Epithelial cell of esophagus (primary cell): ENCODE measurements at regions not wholly inside any gene's neighbourhood (a gene's known extent, or its start where the extent isn't known, plus 50 kb on each side); places are given as distances from the start of the nearest gene placed in this dataset.

Source experiments
- DNase-seq: peaks from one replicate; pipeline ENCODE4 v3.0.0; 2010; ENCODE audit warnings: low read depth
- H3K4me3 ChIP-seq: 2 replicates; pipeline ENCODE4 v1.5.1; 2011; ENCODE audit warnings: mild to moderate bottlenecking, low read length, control low read depth
- CTCF ChIP-seq: IDR thresholded peaks from 2 replicates; pipeline ENCODE4 v1.5.1; 2011; ENCODE audit warnings: low read depth, mild to moderate bottlenecking, low read length, control low read depth, inconsistent platforms; ENCODE audit not compliant: insufficient read depth; ENCODE audit errors: missing control alignments

- H3K4me3 ChIP-seq, result no peak overlapping the region
- no peak for TF ChIP-seq CTCF
- DNase-seq, result no peak
These were observed 100.2 kb upstream of the REG3G start for GRCh38 chr2:78925258-78925657.

GRCh38 chr2:78928502-78928901, 97.0 kb upstream of the REG3G start:
- no peak for DNase-seq
- H3K4me3 ChIP-seq, result no peak overlapping the region
- TF ChIP-seq CTCF, result no peak

GRCh38 chr2:78940998-78941397, 84.5 kb upstream of the REG3G start:
- DNase-seq, result no peak
- no peak for TF ChIP-seq CTCF
- H3K4me3 ChIP-seq, result no peak overlapping the region

GRCh38 chr2:78941751-78942150, 83.8 kb upstream of the REG3G start:
- H3K4me3 ChIP-seq, result no peak overlapping the region
- DNase-seq, result no peak
- TF ChIP-seq CTCF, result no peak

GRCh38 chr2:78963881-78964280, 61.6 kb upstream of the REG3G start:
- DNase-seq, result no peak
- H3K4me3 ChIP-seq, result no peak overlapping the region
- TF ChIP-seq CTCF, result no peak

- DNase-seq, result no peak
- H3K4me3 ChIP-seq, result no peak overlapping the region
- TF ChIP-seq CTCF, result no peak
These were observed 58.2 kb upstream of the REG3G start for GRCh38 chr2:78967294-78967693.

- no peak for DNase-seq
- no peak for TF ChIP-seq CTCF
- no peak overlapping the region for H3K4me3 ChIP-seq
These were observed 51.9 kb upstream of the REG3G start for GRCh38 chr2:78973630-78974029.
